Mammary epithelial cell (primary cell): ENCODE measurements at regions not wholly inside any gene's neighbourhood (a gene's known extent, or its start where the extent isn't known, plus 50 kb on each side); places are given as distances from the start of the nearest gene placed in this dataset.

Experiments
- CTCF ChIP-seq, 2 donors: IDR thresholded peaks in 1 of 2; conservative IDR thresholded peaks in 1 of 2; 2 replicates each; pipeline ENCODE4 v1.5.1; 2011 to 2012; ENCODE audit warnings: inconsistent platforms in 2 of 2, low read length in 2 of 2, mild to moderate bottlenecking in 2 of 2, control low read depth in 1 of 2, low read depth in 1 of 2; ENCODE audit not compliant: insufficient read depth in 1 of 2; ENCODE audit errors: extremely low read depth in 1 of 2
- EZH2 ChIP-seq: IDR thresholded peaks from 2 replicates; pipeline ENCODE4 v1.6.1; 2012; ENCODE audit warnings: low read length, inconsistent platforms, borderline replicate concordance

- TF ChIP-seq CTCF (conservative IDR thresholded peaks at IDR 0.05 in 1 of 2, IDR thresholded peaks at IDR 0.05 in 1 of 2; ENCODE audit: extremely low read depth in 1 of 2, insufficient read depth in 1 of 2, low read depth in 1 of 2, low read length in 2 of 2) (no peak), EZH2 (no peak)
These were observed 69.3 kb downstream of the SOWAHC start for GRCh38 chr2:109683452-109683851.
